ENCODE measurements at regions not wholly inside any gene's neighbourhood (a gene's known extent, or its start where the extent isn't known, plus 50 kb on each side); places are given as distances from the start of the nearest gene placed in this dataset.

- no peak for DNase-seq
Measured at GRCh38 chr16:72309001-72309400, 137.0 kb upstream of the PMFBP1 start.

DNA sequence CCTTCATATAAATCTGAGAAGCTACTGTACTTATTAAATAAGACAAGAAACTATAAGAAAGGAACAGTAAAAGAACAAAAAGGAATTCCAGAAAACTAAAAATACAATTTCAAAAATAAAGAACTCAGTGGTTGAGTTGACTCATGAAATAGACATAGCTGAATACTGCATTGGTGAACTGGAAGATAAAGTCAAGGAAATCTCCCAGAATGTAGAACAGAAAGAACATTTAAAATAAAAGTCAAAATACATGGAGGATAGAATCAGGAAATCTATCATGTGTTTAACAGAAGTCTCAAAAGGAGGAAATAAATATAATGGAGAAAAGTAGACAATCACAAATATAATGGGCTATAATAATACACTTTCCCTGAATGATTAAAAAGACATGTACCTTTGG lies 136.4 kb upstream of the PMFBP1 start:
- DNase-seq, result no peak

DNA sequence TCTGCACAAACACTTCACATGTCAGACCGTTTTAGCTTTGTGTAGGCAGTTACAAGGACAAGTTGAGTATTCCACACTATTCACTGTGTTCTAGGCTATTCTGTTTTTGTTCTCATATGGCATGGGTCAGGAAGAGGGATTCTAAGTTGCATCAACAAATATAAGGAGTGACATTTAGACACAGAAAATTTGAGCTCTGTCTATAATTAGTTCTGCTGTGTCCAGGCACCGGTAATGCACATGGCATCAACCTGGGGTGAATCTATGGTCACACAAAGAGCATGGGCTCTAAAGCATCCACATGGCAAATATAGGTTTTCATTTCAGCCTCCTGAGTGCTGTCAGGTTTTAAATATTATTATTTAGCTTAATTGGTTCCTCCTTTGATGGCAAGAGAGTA lies 130.4 kb upstream of the PMFBP1 start:
- DNase-seq, result no peak

DNA sequence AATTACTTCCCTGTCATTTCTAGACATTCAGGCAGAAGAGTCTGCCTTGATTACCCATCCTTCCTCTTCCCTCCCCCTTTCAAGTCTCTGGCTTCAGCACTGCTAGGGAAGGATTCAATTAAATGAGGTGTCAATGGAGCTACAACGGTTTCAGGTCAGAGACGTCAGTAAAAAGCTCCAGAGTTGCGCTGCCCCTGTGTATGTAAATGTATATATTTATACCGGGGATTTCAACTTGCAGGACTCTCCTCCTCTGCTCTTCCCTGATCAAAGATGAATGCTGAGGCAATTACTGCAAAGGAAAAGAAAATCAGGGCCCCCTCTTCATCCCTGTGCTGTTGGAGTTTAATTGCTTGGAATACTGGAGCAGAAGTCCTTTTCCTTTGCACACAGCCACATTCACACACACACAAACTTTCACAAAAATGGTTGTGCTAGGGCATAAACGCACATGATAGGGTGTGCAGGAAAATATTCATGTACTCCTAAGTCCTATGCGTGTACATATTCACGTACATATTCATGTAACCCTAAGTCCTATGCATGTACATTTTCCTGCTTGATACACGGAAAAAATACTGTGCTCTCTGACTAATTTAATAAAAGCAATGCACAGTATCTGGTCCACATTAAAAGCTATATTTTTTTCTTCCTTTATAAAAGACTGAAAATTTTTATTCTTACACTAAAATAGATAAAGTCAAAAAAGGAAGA lies 129.7 kb upstream of the PMFBP1 start:
- no peak for DNase-seq

GRCh38 chr16:72300892-72301291 lies 128.9 kb upstream of the PMFBP1 start:
- DNase-seq, result no peak

- no peak for DNase-seq
Measured at GRCh38 chr16:72299684-72300243, 127.8 kb upstream of the PMFBP1 start.

DNA sequence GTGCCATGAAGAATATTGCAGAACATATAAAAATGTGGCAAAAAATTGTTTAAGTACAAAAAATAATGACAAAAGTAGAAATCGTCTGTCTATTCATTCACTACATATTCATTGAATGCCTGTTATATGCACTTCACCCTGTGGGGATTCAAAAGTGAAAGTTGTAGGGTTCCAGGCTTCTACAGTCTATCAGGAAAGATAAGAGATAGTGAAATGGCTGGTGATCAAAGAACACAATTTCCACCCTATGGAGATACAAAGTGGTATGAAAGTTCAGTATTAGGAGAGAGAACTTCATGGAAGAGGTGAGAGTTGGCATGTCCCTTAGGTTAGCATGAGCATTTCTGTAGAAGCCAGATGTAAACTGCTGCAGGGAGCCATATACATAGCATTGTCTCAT lies 127.0 kb upstream of the PMFBP1 start:
- no peak for DNase-seq

GRCh38 chr16:72295914-72296313 lies 124.0 kb upstream of the PMFBP1 start:
- no peak for DNase-seq

DNA sequence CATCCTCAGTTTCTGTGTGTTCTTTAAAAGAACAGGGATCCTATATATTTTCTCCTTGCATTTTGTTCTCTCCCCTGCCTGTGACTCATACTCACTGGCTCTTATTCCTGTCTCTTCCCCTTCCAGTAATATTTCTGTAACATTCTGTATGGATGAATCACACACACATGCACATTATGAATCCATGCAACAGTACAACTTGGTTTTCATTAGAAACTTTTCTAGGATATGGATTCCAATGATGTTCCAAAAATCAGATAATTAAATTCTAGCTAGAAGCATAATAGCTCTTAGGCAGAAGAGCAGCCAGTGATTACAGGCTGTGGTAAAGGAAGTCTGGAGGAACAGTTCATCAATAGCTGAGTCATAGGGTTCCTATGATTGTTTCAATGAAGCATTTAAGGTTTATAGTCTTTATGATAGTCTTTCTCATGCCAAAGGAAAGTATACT lies 119.6 kb upstream of the PMFBP1 start:
- DNase-seq, result no peak

GRCh38 chr16:72291121-72291520 lies 119.2 kb upstream of the PMFBP1 start:
- no peak for DNase-seq

GRCh38 chr16:72287649-72288048 lies 115.7 kb upstream of the PMFBP1 start:
- no peak for DNase-seq

DNA sequence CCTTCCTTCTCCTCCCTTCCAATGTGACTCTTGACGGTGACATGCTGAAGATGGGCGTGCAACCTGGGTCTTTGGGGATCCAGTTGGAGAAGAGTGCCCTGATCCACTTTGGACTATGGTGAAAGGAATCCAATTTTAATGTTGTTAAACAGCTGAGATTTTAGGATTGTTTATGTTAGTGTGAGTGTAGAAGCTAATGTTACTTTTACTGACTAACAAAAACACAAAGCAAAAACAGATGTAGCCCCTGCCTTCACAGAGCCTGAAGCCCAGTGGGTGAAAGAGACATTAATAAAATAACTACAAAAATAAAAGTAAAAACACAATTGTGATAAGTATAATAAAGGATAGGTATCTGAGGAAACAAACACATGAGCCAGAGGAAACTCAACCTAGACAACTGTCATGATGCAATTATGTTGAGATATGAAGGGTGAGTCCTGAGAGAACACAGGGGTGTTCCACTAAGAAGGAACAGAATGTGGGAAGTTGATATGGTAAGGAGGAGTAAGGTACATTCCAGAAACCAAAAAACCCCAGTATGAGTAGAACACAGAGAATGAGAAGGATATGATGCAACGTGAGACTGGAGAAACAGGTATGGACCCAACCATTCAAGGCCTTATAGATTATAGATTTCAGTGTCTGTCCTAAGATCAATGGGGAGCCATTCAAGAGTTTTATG lies 115.1 kb upstream of the PMFBP1 start:
- no peak for DNase-seq

- DNase-seq, result no peak
Measured at GRCh38 chr16:72285728-72286127, 113.8 kb upstream of the PMFBP1 start.

- DNase-seq, result no peak
Measured at GRCh38 chr16:72285324-72285723, 113.4 kb upstream of the PMFBP1 start.

DNA sequence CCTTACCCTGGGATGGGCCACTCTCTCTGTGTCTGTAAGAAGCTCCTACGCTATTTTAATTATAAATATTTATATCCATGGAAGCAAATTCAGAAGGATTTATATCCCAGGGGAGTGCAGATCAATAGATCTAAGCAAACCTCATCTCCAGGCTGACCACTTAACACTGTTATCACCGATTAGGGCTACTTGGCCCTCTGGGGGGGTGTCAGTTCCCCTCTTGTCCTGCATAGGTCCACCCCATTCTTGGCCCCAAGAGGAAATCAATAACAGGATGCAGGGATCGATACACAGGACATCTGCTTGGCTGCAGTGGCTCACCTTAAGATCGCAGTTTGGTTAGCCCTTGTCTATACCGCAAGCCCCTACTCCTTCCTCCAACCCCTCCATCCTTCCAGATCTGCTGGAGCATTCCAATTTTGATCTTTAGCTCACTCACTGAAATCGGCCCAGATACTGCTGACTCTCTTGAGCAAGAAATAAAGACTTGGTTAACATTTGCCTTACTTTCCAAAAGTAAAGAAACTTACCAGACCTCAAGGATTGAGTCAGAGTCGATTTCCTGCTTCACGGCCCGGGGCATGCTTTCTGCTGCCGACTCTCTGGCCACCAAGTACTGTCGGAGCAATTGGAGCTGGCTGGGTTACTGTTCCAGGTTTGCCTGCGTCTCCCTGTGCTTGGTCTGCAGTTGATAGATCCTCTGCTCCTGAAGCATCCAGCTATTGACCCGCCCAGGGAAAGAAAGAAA lies 112.3 kb upstream of the PMFBP1 start:
- DNase-seq, result no peak

DNA sequence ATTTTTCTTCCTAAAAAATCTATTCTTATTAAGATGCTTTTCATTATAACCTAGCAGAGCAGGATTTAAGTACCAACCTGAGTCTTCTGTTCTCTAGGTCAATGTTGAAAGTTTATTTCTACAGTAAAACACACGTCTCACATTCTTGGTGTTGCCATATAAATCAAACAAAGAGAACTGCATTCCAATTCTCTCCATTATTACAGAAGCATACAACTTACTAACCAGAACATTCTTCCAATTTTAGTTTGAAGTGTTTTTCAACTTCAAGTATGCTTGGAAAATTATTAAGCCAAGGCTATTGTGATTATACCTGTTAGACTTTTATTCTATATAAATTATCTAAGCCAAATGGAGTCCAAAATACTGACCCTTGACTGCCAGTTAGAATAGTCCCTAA lies 110.4 kb upstream of the PMFBP1 start:
- DNase-seq, result no peak

GRCh38 chr16:72278301-72278700 lies 106.3 kb upstream of the PMFBP1 start:
- DNase-seq, result no peak

DNA sequence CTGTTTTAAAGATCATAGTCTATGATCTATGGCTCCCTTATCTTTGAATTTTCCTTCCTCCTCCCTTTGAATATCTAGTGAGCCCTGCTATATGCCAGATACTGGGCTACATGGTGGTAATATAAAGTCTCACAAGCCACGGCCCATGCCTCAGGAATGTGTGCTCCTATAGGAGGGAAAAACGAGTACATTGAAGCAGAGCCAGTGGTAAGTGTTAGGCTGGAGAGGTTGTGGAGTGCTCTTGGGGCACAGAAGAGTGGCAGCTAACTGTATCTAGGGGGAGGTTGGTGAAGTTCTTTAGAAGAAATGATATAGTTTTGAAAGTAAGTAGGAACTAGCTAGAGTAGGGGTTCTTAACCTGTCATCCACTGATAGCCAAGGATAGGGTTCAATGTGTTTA lies 105.8 kb upstream of the PMFBP1 start:
- no peak for DNase-seq

GRCh38 chr16:72271699-72272240 lies 99.8 kb upstream of the PMFBP1 start:
- DNase-seq, result no peak

DNA sequence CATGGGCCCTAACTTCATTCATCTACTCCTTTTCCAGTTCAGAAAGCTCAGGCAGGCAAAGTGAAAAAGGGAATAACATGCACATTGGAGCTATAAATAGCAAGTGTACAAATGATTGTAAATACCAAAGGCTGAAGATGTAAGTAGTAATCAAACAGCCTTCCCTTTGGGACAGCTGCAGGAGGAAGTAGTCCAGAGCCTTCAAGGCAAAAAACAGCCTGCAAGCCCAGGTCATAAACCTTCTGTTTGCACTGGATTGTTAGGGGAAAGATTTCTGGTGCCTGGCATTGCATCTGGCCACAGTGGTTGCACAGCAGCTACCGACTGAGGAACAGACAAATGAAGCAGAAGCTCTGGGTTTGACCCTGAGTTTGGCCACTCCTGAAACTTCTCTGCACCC lies 98.6 kb upstream of the PMFBP1 start:
- DNase-seq, result no peak

DNA sequence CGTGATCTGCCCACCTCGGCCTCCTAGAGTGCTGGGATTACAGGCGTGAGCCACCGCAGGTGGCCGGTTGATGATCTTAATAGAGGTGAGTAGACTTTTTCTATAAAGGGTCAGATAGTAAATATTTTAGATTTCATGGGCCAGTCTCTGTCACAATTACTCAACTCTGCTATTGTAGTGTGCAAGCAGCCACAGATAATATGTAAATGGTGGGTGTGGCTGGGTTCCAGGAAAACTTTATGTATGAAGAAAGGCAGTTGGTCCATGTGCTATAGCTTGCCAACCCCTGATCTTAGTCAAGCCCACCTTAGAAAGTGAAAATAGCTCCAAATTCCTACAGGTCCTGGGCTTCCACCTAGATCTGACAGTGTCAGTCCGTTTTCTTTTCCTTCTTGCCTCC lies 94.9 kb upstream of the PMFBP1 start:
- DNase-seq, result no peak

DNA sequence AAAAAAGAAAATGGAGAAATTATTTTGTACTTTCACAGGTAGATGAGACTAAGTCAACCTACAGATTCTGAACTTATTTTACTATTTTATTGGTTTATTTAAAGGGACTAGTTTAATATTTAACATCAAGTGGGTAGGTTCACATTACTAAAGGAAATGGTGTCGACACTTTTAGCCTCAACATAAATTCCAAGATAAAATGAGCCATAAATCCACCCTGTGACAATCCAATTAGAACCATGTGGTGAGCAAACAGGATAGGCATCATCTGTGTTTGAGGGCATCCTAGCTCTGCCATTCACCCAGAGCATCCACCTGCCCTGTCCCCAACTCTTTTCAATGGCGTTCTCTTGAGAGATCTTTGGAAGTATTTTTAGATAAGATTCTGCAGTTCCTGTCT lies 92.8 kb upstream of the PMFBP1 start:
- no peak for DNase-seq

DNA sequence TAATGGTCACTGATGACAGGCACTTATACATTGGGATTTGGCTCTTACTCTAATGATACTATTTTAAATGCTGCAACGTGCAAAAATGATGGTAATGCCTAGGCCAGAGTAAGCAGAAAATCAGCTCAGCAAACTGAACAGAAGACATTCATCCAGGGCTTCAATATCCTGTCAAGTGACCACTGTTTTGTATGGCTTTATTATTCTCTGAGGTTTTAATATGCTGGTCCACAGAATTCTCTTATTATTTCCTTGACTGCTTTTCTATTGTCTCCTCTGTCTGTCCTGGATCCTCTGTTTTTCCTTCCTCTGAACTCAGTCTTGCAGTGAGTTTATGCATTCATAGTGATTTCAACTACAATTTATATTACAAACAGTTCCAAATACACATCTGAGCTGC lies 90.8 kb upstream of the PMFBP1 start:
- DNase-seq, result no peak

Data from GF-D8 (cell line).